ENCODE measurements at regions not wholly inside any gene's neighbourhood (a gene's known extent, or its start where the extent isn't known, plus 50 kb on each side); places are given as distances from the start of the nearest gene placed in this dataset.
"Not testable (repeated sequence)": the region's sequence is repeated elsewhere in the genome, so short reads cannot be mapped to it uniquely, and the experiment has no call there.

GRCh38 chr6:156685823-156686222 lies 91.4 kb upstream of the ARID1B start:
- TF ChIP-seq CTCF (IDR thresholded peaks at IDR 0.05): no peak
- ATAC-seq (no peak), DNase-seq (no peak)
- H3K4me3 ChIP-seq: no peak overlapping the region
- H3K36me3 ChIP-seq (ENCODE audit: low read depth): no peaks in the 10 kb centered on the region
- intact Hi-C loops (cut with DNase I, micrococcal nuclease): loop anchor here (2.0 to 10.0 kb wide), 3 partner anchors 91 to 121 kb away; partner anchors contain the start of gene ARID1B (in 2 of the 2)
- H3K9me3 ChIP-seq: no peaks in the 10 kb centered on the region
- H3K4me1 ChIP-seq (ENCODE audit: low read depth): peaks cover 10% of the 10 kb centered on the region

- no peak for ATAC-seq
- no peaks in the 10 kb centered on the region for H3K9me3 ChIP-seq
- intact Hi-C loops (cut with DNase I, micrococcal nuclease): loop anchor here in 1 of 2 donors (10.0 kb wide), 1 partner anchor 119 kb away; no protein-coding TSS in a partner anchor
- no peak overlapping the region for H3K4me3 ChIP-seq
- DNase-seq: no peak
- H3K4me1 ChIP-seq (ENCODE audit: low read depth): peaks cover 10% of the 10 kb centered on the region
- no peaks in the 10 kb centered on the region for H3K36me3 ChIP-seq (ENCODE audit: low read depth)
- no peak for TF ChIP-seq CTCF (IDR thresholded peaks at IDR 0.05)
These were observed 93.4 kb upstream of the ARID1B start for GRCh38 chr6:156683821-156684220.

GRCh38 chr6:156676721-156677120 lies 100.5 kb upstream of the ARID1B start:
- TF ChIP-seq CTCF (IDR thresholded peaks at IDR 0.05): no peak
- intact Hi-C loops (cut with DNase I, micrococcal nuclease): no loop called here
- H3K4me1 ChIP-seq (ENCODE audit: low read depth): no peaks in the 10 kb centered on the region
- ATAC-seq (no peak), DNase-seq (no peak)
- H3K4me3 ChIP-seq: no peak overlapping the region
- no peaks in the 10 kb centered on the region for H3K36me3 ChIP-seq (ENCODE audit: low read depth)
- peaks cover 11% of the 10 kb centered on the region for H3K9me3 ChIP-seq

GRCh38 chr6:156674197-156674596 lies 103.0 kb upstream of the ARID1B start:
- H3K9me3 ChIP-seq: peaks cover 11% of the 10 kb centered on the region
- no peaks in the 10 kb centered on the region for H3K36me3 ChIP-seq (ENCODE audit: low read depth)
- H3K4me3 ChIP-seq: no peak overlapping the region
- intact Hi-C loops (cut with DNase I, micrococcal nuclease): no loop called here
- DNase-seq (no peak), ATAC-seq (no peak)
- H3K4me1 ChIP-seq (ENCODE audit: low read depth): no peaks in the 10 kb centered on the region
- TF ChIP-seq CTCF (IDR thresholded peaks at IDR 0.05): no peak

- intact Hi-C loops (cut with DNase I, micrococcal nuclease); ATAC-seq; DNase-seq; H3K4me3 ChIP-seq; H3K36me3 ChIP-seq (ENCODE audit: low read depth); H3K4me1 ChIP-seq (ENCODE audit: low read depth): not testable (repeated sequence)
- peaks cover 11% of the 10 kb centered on the region for H3K9me3 ChIP-seq
These were observed 107.1 kb upstream of the ARID1B start for GRCh38 chr6:156670097-156670496.

GRCh38 chr6:156662025-156662445 lies 115.1 kb upstream of the ARID1B start:
- TF ChIP-seq CTCF (IDR thresholded peaks at IDR 0.05): no peak
- ATAC-seq (peak; percentile 87), DNase-seq (peak in 2 of 3 donors; percentile 48 to 73)
- no peaks in the 10 kb centered on the region for H3K36me3 ChIP-seq (ENCODE audit: low read depth)
- no peaks in the 10 kb centered on the region for H3K4me1 ChIP-seq (ENCODE audit: low read depth)
- no peak overlapping the region for H3K4me3 ChIP-seq
- no peaks in the 10 kb centered on the region for H3K9me3 ChIP-seq
- intact Hi-C loops (cut with DNase I, micrococcal nuclease): no loop called here

Data from mucosa of descending colon (tissue), 3 donors.